Liver (tissue), 8 donors: ENCODE measurements at regions not wholly inside any gene's neighbourhood (a gene's known extent, or its start where the extent isn't known, plus 50 kb on each side); places are given as distances from the start of the nearest gene placed in this dataset.

ENCODE experiments used
- DNase-seq: peaks from one replicate; pipeline ENCODE4 v3.0.0-alpha.2; 2017; ENCODE audit warnings: low spot score
- H3K27ac ChIP-seq, 2 donors: one replicate each; pipeline ENCODE4 v1.7.0; 2013; ENCODE audit warnings: inconsistent platforms in 2 of 2, low read length in 2 of 2, control low read depth in 1 of 2, low read depth in 1 of 2, mild to moderate bottlenecking in 1 of 2
- H3K27me3 ChIP-seq, 4 donors: one replicate each; pipeline versions ENCODE4 v1.6.1 to v1.7.0; 2013; ENCODE audit warnings: low read length in 3 of 4, inconsistent platforms in 1 of 4, mild to moderate bottlenecking in 1 of 4, moderate library complexity in 1 of 4; ENCODE audit not compliant: control insufficient read depth in 4 of 4, insufficient read depth in 4 of 4
- H3K36me3 ChIP-seq, 4 donors: one replicate each; pipeline versions ENCODE4 v1.6.1 to v1.7.0; 2013; ENCODE audit warnings: low read length in 3 of 4, mild to moderate bottlenecking in 3 of 4, low read depth in 1 of 4, moderate library complexity in 1 of 4; ENCODE audit not compliant: control insufficient read depth in 4 of 4, insufficient read depth in 3 of 4
- H3K4me1 ChIP-seq, 4 donors: one replicate each; pipeline versions ENCODE4 v1.6.1 to v1.7.0; 2013; ENCODE audit warnings: low read length in 3 of 4, mild to moderate bottlenecking in 3 of 4, moderate library complexity in 1 of 4; ENCODE audit not compliant: control insufficient read depth in 4 of 4, insufficient read depth in 4 of 4
- H3K4me3 ChIP-seq, 3 donors: one replicate each; pipeline versions ENCODE4 v1.6.1 to v1.7.0; 2013; ENCODE audit warnings: low read length in 3 of 3, control low read depth in 1 of 3, low read depth in 1 of 3, mild to moderate bottlenecking in 1 of 3
- H3K9ac ChIP-seq, 2 donors: one replicate each; pipeline ENCODE4 v1.7.0; 2013; ENCODE audit warnings: low read length in 2 of 2, mild to moderate bottlenecking in 2 of 2, moderate library complexity in 2 of 2, control low read depth in 1 of 2, low read depth in 1 of 2
- H3K9me3 ChIP-seq, 4 donors: one replicate each; pipeline versions ENCODE4 v1.6.1 to v1.7.0; 2013; ENCODE audit warnings: low read length in 3 of 4; ENCODE audit not compliant: control insufficient read depth in 4 of 4
- ATF3 ChIP-seq: IDR thresholded peaks from 2 replicates; pipeline ENCODE4 v1.6.1; 2016; ENCODE audit warnings: antibody characterized with exemption
- CTCF ChIP-seq: fragments of 150-350 bp; IDR thresholded peaks from 2 replicates; pipeline ENCODE4 v1.5.1; 2017; ENCODE audit warnings: improper control_type of control experiment, low read depth, low read length; ENCODE audit not compliant: missing input control
- FOXA1 ChIP-seq: IDR thresholded peaks from 2 replicates; pipeline ENCODE4 v1.6.1; 2016; ENCODE audit warnings: antibody characterized with exemption
- FOXA2 ChIP-seq: IDR thresholded peaks from 2 replicates; pipeline ENCODE4 v1.6.1; 2016; ENCODE audit warnings: antibody characterized with exemption
- GABPA ChIP-seq, 2 donors: IDR thresholded peaks in 1 of 2; conservative IDR thresholded peaks in 1 of 2; 2 replicates each; pipeline ENCODE4 v1.6.1; 2016; ENCODE audit warnings: antibody characterized with exemption in 2 of 2, mild to moderate bottlenecking in 1 of 2, moderate library complexity in 1 of 2
- HNF4A ChIP-seq, 2 donors: conservative IDR thresholded peaks; 2 replicates each; pipeline ENCODE4 v1.6.1; 2016; ENCODE audit warnings: antibody characterized with exemption in 2 of 2, mild to moderate bottlenecking in 2 of 2
- HNF4G ChIP-seq: IDR thresholded peaks from 2 replicates; pipeline ENCODE4 v1.6.1; 2016; ENCODE audit warnings: antibody characterized with exemption
- JUND ChIP-seq, 2 donors: IDR thresholded peaks; 2 replicates each; pipeline ENCODE4 v1.6.1; 2016; ENCODE audit warnings: antibody characterized with exemption in 2 of 2
- MAX ChIP-seq: IDR thresholded peaks from 2 replicates; pipeline ENCODE4 v1.6.1; 2016; ENCODE audit warnings: antibody characterized with exemption
- NR2F2 ChIP-seq: IDR thresholded peaks from 2 replicates; pipeline ENCODE4 v1.6.1; 2016; ENCODE audit warnings: antibody characterized with exemption
- RAD21 ChIP-seq, 2 donors: IDR thresholded peaks; 2 replicates each; pipeline ENCODE4 v1.6.1; 2016; ENCODE audit warnings: antibody characterized with exemption in 2 of 2, mild to moderate bottlenecking in 2 of 2
- REST ChIP-seq: IDR thresholded peaks from 2 replicates; pipeline ENCODE4 v1.6.1; 2016; ENCODE audit warnings: antibody characterized with exemption, mild to moderate bottlenecking
- RXRA ChIP-seq, 2 donors: IDR thresholded peaks; 2 replicates each; pipeline ENCODE4 v1.6.1; 2017 to 2018; ENCODE audit warnings: antibody characterized with exemption in 2 of 2, mild to moderate bottlenecking in 1 of 2
- SP1 ChIP-seq: IDR thresholded peaks from 2 replicates; pipeline ENCODE4 v1.6.1; 2018; ENCODE audit warnings: antibody characterized with exemption, mild to moderate bottlenecking
- TAF1 ChIP-seq: conservative IDR thresholded peaks from 2 replicates; pipeline ENCODE4 v1.6.1; 2016; ENCODE audit warnings: antibody characterized with exemption, mild to moderate bottlenecking
- YY1 ChIP-seq: IDR thresholded peaks from 2 replicates; pipeline ENCODE4 v1.6.1; 2016; ENCODE audit warnings: antibody characterized with exemption, mild to moderate bottlenecking
- ZBTB33 ChIP-seq: IDR thresholded peaks from 2 replicates; pipeline ENCODE4 v1.6.1; 2016; ENCODE audit warnings: antibody characterized with exemption
- WGBS: extraction: QIAGEN DNeasy Blood & Tissue Kit; methylation state at CpG from one replicate; pipeline ENCODE4 v1.1.7; 2013; 5-methylcytosine and 5-hydroxymethylcytosine counted together
- donor health status: healthy.
- donor health status: healthy.
- donor health status: healthy.
- donor health status: healthy.
- donor health status: healthy.

- DNase-seq = no peak
- H3K4me1 ChIP-seq = no peaks in the 10 kb centered on the region
- no peaks in the 10 kb centered on the region for H3K27me3 ChIP-seq
- H3K9me3 ChIP-seq = no peaks in the 10 kb centered on the region
- no peaks in the 10 kb centered on the region for H3K36me3 ChIP-seq
- TF ChIP-seq ATF3 = no peak
- no peak for TF ChIP-seq FOXA2
- no peak for TF ChIP-seq HNF4A (conservative IDR thresholded peaks at IDR 0.05)
- TF ChIP-seq CTCF = no peak
- TF ChIP-seq JUND (IDR thresholded peaks at IDR 0.05) = no peak
- TF ChIP-seq YY1 = no peak
- no peak for TF ChIP-seq NR2F2
- no peak for TF ChIP-seq FOXA1
- TF ChIP-seq HNF4G = no peak
- no peak overlapping the region for H3K4me3 ChIP-seq
- H3K9ac ChIP-seq = no peak overlapping the region
- whole genome bisulfite sequencing = 93% methylated on average over 3 of the region's 3 CpGs
- H3K27ac ChIP-seq = no peak overlapping the region
Observed at GRCh38 chr4:100872811-100873210, 355.0 kb upstream of the EMCN start.

GRCh38 chr4:100870940-100871772, 353.3 kb upstream of the EMCN start:
- Histone ChIP-seq H3K27me3 (no peaks in the 10 kb centered on the region), H3K4me1 (no peaks in the 10 kb centered on the region), H3K36me3 (no peaks in the 10 kb centered on the region), H3K27ac (no peak overlapping the region), H3K9me3 (no peaks in the 10 kb centered on the region), H3K4me3 (no peak overlapping the region), H3K9ac (no peak overlapping the region)
- no peak for DNase-seq
- TF ChIP-seq RAD21 (IDR thresholded peaks at IDR 0.05) = no peak
- no peak for TF ChIP-seq REST
- no peak for TF ChIP-seq FOXA1
- TF ChIP-seq CTCF = no peak
- no peak for TF ChIP-seq GABPA (IDR thresholded peaks at IDR 0.05 in 1 of 2, conservative IDR thresholded peaks at IDR 0.05 in 1 of 2)
- no peak for TF ChIP-seq YY1
- TF ChIP-seq ZBTB33 = no peak
- TF ChIP-seq SP1 = no peak
- no peak for TF ChIP-seq HNF4A (conservative IDR thresholded peaks at IDR 0.05)
- no peak for TF ChIP-seq ATF3
- no peak for TF ChIP-seq FOXA2
- no peak for TF ChIP-seq MAX
- TF ChIP-seq TAF1 = no peak
- no peak for TF ChIP-seq RXRA (IDR thresholded peaks at IDR 0.05)
- TF ChIP-seq HNF4G = no peak
- WGBS = 90% methylated on average over 8 of the region's 8 CpGs
